ENCODE measurements at regions not wholly inside any gene's neighbourhood (a gene's known extent, or its start where the extent isn't known, plus 50 kb on each side); places are given as distances from the start of the nearest gene placed in this dataset.

DNA sequence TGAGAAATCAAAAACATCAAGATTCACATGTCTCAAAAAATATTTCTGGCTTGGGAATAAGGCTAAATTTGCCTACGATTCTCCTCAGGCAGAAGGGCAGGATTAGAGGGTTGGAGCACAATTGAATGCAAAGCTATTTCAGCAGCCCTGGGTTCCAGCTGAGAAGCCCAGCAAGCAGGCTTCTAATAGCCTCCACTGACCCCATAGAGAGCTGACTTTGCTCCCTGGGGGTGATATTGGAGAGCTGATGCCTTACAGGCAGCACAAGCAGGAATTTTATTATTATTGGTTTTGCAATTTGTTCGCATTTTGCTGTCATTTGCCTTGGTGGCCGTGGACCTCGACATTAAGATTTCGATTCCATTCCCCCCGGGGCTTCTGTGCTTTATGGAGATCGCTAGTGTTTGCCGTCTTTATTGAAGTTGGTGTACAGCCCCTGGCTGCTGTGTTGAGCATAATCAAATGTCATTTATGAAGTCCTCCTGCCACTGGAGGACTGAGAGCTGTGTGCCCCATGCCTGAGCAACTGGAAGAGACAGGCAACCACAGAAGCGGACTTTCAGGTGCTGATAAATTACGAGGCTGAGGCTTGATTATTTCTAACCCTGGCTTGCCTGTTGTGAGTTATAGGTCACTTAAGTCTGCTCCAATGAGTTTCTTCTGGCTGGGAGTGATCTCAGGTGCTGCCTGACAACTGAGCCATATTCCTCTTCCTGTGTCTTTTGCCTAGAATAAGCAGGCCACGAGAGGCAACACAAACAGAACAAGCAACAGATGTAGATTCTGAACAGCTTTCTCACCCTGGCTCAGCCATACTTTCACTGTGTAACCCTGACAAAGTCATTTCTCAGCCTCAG is 518.4 kb upstream of the CAMK1G start:
- H3K9me3 ChIP-seq = no peaks in the 10 kb centered on the region
- no peaks in the 10 kb centered on the region for H3K27me3 ChIP-seq
- H3K27ac ChIP-seq = no peak overlapping the region
- H3K4me3 ChIP-seq = no peak overlapping the region
- no peak for DNase-seq
- intact Hi-C loops (cut with DNase I) = no loop called here
- no peak for ATAC-seq
- TF ChIP-seq, protein P1, sequence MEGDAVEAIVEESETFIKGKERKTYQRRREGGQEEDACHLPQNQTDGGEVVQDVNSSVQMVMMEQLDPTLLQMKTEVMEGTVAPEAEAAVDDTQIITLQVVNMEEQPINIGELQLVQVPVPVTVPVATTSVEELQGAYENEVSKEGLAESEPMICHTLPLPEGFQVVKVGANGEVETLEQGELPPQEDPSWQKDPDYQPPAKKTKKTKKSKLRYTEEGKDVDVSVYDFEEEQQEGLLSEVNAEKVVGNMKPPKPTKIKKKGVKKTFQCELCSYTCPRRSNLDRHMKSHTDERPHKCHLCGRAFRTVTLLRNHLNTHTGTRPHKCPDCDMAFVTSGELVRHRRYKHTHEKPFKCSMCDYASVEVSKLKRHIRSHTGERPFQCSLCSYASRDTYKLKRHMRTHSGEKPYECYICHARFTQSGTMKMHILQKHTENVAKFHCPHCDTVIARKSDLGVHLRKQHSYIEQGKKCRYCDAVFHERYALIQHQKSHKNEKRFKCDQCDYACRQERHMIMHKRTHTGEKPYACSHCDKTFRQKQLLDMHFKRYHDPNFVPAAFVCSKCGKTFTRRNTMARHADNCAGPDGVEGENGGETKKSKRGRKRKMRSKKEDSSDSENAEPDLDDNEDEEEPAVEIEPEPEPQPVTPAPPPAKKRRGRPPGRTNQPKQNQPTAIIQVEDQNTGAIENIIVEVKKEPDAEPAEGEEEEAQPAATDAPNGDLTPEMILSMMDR (IDR thresholded peaks at IDR 0.05) = no peak
- no peaks in the 10 kb centered on the region for H3K36me3 ChIP-seq
- no peaks in the 10 kb centered on the region for H3K4me1 ChIP-seq

DNA sequence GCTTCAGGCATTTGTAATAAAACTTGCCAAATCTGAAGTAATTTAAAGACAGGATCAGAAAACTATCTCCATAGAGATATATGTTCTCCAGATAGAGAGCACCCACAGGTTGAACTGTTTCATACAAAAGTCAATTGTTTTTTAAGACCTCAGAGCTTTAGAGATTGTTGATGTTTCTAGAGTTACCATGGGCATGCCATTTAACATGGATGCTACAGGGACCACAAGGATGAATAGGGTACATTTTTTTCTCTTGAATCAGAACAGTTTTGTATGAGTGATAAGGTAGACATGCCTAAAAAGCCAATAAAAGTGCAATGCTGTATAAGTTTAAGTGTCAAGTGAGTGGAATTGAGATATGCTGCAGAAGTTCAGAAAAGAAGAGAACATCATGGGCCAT is 511.0 kb upstream of the CAMK1G start:
- Histone ChIP-seq H3K4me3 (no peak overlapping the region), H3K4me1 (no peaks in the 10 kb centered on the region), H3K27ac (no peak overlapping the region), H3K36me3 (no peaks in the 10 kb centered on the region), H3K9me3 (no peaks in the 10 kb centered on the region), H3K27me3 (no peaks in the 10 kb centered on the region)
- intact Hi-C loops (cut with DNase I) = no loop called here
- ATAC-seq (no peak), DNase-seq (no peak)
- TF ChIP-seq, protein P1 (IDR thresholded peaks at IDR 0.05) = no peak

DNA sequence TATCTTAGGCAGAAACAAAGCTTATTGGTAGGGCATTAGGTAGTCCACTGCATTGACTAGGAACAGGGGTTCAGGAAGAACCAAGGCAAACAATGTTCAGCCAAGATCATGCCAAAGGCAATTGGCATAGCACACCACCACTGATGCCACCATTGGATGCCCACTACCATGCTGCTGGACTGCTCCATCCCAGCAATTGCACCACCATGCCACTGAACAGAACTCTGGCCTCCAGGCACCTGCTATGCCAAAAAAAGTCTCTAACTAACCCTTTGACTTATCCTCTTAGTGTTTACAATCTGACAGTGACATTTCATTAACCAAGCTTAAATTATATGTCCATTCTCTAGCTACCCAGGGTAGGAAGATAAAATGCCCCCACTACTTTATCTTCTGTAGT is 509.6 kb upstream of the CAMK1G start:
- Histone ChIP-seq H3K4me3 (no peak overlapping the region), H3K36me3 (no peaks in the 10 kb centered on the region), H3K27me3 (no peaks in the 10 kb centered on the region), H3K27ac (no peak overlapping the region), H3K9me3 (no peaks in the 10 kb centered on the region), H3K4me1 (no peaks in the 10 kb centered on the region)
- intact Hi-C loops (cut with DNase I) = no loop called here
- DNase-seq (no peak), ATAC-seq (no peak)
- TF ChIP-seq, protein P1 (IDR thresholded peaks at IDR 0.05) = no peak

DNA sequence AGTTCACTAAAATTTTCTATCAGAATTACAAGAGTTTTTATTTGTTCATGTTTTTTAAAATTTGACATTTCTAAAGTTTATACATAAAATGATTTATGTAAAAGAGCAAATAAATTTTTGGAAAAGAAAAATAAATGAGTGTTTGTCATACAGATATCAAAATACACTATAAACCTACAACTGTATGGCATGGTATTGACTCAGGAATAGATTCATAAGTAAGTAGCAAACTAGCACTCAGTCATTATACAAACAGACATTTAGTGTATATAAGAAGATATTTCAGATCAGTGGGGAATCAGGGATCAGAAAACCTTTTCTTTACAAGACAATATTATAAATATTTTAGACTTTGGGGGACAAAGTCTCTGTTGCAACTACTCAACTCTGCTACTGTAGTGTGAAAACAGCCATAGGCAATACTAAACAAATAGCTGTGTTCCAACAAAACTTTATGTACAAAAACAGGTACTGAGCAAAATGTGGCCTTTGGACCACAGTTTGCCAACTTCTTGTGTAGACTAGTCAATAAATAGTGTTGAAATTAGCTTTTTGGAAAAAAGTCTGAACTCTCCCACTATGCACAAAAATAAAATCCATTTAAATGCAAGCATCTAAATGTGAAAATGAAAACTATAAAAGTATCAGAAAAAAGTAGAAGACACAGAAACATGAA is 508.8 kb upstream of the CAMK1G start:
- Histone ChIP-seq H3K27ac (no peak overlapping the region), H3K36me3 (no peaks in the 10 kb centered on the region), H3K27me3 (no peaks in the 10 kb centered on the region), H3K4me3 (no peak overlapping the region), H3K4me1 (no peaks in the 10 kb centered on the region), H3K9me3 (no peaks in the 10 kb centered on the region)
- TF ChIP-seq, protein P1 (IDR thresholded peaks at IDR 0.05) = no peak
- intact Hi-C loops (cut with DNase I) = no loop called here
- DNase-seq = no peak
- no peak for ATAC-seq

DNA sequence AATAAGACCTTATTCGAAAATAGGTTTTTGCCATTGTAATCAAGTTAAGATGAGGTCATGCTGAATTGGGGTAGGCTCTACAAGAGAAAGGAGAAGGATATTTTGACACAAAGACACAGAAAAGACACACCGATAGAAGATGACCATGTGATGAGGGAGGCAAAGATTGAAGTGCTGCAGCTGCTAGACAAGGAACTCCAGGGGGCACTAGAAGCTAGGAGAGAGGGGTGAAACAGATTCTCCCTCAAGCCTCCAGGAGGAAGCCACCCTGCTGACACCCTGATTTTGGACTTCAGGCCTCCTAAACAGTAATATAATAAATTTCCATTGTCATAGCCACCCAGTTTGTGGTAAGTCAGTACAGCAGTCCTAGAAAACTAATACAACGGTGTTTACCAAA is 506.8 kb upstream of the CAMK1G start:
- ATAC-seq = no peak

More for the DNA sequence above, 506.8 kb upstream of the CAMK1G start:
- Histone ChIP-seq H3K27me3 (no peaks in the 10 kb centered on the region), H3K9me3 (no peaks in the 10 kb centered on the region), H3K27ac (no peak overlapping the region), H3K4me3 (no peak overlapping the region), H3K36me3 (no peaks in the 10 kb centered on the region), H3K4me1 (no peaks in the 10 kb centered on the region)
- intact Hi-C loops (cut with DNase I) = no loop called here
- DNase-seq = no peak
- TF ChIP-seq, protein P1 (IDR thresholded peaks at IDR 0.05) = no peak

All from left lung (tissue), 4 donors.